ENCODE measurements at regions not wholly inside any gene's neighbourhood (a gene's known extent, or its start where the extent isn't known, plus 50 kb on each side); places are given as distances from the start of the nearest gene placed in this dataset.
A peak's percentile ranks its signal among the peaks of the same experiment; 100 is the strongest.

DNA sequence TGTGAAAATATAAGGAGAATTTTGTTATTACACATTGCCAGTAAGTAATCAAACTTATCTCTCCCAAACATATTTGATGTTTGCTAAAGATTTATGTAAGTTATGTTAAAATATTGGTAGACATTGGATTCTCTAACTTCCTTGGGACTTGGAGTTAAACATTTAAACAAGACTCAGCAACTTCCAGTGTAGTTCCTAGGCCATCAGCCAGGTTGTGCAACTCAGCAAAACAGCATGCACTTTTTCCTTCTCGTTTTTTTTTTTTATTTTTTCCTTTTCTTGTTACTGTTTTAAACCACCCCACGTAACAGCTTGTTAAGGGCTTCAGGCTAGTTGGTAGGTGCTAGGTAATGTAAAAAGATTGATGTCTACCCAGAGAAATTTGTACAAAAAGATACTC lies 510.4 kb downstream of the ANKRD50 start:
- no peak for DNase-seq

DNA sequence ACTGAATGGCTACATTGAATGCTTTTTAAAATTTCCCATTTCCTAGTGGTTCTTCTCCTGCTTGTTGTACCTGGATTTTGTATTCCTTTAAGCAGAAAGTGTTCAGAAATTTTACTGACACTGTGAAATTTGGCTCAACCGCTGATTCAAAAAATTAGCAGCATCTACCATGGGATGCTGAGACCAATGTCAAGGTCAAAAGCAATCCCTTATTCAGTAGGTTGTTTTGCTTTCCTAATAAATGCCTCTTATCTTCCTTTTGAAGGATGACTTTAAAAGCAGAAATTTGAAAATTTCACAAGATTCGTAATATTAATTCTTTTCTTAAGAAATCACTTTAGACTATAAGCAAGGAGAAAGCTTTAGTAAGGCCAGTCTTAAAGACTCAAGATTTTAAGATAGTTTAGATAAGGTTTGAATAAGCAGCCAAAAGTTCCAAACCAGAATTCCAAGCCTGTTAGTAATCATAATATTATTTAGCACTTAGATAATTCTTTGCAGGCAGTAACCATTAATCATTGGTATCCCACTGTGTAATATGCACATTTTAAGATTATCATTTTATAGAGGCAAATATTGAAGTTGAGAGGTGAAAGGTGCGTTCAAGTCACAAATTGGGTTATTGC lies 508.8 kb downstream of the ANKRD50 start:
- DNase-seq, result no peak

DNA sequence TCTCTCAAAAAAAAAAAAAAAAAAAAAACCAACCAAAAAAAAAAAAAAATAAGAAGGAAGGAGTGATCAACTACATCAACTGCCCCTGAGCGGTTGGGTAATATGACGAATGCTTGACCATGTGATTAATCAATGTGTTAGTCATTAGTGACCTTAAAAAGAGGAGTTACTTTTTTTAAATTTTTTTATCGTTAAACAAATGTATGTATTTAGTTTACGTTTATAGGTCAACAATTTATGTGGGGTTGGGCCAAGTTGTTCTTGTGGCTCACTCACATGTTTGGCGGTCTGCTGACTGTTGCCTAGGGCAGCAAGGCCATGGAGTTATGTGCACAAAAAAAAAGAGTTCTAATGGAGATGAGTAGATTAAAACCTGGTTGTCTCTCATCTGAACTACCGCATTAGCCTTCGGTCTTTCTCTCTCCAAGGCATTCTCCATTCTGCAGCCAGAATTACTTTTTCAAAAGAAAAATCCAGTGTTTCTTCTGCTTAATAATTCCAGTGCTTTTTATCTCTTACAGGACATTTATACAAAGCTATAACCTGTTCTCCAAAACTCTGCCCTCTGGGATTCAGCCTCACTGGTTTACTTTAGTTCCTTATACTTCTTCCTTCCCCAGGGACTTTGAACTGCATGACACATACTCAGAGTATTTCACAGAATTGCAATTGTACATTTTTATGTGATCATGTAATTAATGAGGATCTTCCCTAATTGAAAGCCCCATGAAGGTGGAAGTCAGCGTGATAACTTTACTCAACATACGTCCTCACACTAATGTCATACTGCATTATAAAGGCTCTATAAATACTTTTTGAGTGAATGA lies 505.5 kb downstream of the ANKRD50 start:
- no peak for DNase-seq

DNA sequence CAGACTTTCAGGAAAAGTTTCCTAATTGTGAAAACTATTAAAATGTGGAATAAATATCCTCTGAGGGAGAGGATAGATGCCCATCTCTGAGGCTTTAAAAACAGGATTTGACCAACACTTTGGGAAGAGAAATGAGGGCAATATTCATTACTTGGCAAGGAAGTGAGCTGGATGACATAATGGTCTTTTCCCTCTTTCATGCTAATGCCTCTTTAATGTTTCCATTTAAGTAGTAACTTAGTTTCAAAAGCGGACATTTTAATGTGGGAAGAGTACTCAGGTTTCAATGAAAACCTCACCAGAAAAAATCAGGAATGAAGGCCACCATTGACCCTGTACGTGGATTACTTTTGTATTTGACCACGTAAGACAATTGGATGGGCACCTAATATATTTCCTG lies 503.3 kb downstream of the ANKRD50 start:
- no peak for DNase-seq

DNA sequence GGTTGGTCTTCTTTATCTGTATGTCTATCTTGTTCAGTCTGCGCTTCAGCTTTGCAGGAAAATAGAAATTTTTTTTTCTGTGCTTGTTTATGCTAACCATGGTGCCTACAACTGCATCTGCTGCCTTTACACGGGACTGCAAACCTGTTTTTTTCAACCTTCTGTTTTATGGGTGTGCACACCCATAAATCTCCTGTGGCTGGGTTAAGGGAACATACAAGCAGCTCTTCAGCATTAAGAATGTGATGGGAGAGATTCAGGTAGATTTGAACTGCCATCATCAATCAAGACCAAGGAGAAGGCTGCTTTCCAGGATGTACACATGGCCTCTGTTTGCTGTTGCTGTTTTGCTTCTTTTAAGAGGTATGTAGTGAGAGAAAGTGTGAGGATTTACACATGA lies 502.9 kb downstream of the ANKRD50 start:
- DNase-seq, result no peak

DNA sequence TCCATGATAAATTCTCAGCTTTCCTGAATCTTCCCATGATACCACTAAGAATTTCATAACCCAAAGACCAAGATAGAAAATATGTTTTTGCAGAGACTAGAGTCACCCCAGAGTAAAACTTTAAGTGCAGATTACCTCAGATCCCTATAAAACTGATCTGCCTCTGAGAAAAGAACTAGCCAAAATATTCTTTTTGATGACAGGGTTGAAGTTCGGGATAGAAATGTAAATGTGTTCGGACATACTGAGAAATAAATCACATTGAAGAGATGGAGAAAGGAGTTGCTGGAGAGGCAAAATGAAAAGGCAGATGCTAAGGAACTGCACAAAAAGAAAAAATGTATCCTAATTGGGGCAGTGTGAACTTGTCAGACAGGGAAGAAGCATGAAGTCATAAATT lies 501.8 kb downstream of the ANKRD50 start:
- DNase-seq, result no peak

DNA sequence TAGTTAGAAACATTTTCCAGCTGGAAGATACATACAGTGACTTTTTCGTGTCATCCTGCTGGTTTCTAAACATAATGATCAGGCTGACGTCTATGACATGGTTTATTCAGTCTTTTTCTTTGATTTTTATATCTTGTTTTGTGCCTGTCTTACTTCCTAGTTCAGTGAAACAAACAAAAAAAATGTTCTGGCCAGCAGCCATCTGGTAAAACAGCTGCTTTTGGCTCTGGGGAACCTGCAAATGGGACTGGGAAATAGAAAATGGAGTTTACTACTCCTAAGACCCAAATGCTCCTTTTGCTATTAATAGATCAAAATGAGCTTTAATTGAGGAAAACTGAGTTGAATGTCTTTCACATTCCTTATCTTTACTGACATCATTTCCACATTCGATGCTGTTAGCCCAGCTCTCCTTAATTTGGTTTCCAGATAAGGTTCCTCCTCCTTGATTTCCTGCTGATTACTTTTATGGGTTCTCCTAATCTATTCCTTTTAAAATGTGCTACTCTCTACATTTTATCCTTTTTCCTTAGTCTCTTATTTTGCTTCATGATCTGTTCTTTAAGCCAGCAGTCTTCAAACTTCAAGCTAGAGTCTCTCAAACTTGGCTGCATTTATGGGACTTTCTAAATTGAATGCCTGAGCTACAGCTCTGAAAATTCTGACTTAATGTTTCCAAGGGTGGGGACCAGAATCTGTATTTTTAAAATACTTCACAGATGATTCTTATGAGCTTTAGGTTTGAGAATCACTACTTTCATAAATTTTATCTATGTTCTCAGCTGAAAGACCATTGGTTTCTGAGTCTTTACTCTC lies 499.5 kb downstream of the ANKRD50 start:
- DNase-seq, result no peak

DNA sequence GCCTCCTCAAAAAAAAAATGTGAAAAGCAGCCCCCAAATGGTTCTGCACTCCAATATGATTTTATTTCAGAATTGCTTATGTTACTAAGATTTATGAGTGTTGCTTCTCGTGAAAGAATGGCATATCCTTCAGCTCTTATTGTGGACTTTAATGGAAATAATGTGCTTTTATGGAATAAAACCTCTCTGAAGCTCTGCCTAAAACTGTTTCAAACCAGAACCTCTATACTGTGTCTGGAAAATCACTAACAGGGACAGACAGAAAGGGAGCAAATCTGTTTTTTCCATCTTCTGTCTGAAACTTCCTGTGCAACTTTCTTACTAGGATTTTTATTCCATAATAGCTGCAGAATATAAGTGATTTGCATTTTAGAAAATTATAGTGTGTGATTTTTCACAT lies 493.1 kb downstream of the ANKRD50 start:
- no peak for DNase-seq

DNA sequence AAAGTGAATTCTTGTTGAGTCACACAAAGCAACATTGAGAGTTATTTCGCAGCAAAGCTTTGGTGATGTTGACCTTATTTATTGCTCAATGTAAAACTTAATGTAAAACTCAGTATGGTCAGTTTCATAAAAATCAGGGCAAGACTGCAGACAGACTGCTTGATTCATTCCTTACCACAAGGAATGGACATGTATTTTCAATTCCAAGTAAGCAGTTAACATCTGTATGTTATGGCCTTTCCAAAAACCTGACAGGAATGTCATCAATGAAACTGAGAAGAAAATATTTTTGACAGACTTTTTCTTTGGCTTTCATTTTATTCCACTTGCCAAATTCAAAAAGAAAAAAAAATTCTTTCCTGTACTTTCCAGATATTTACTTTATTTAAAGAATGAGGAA lies 488.3 kb downstream of the ANKRD50 start:
- no peak for DNase-seq

DNA sequence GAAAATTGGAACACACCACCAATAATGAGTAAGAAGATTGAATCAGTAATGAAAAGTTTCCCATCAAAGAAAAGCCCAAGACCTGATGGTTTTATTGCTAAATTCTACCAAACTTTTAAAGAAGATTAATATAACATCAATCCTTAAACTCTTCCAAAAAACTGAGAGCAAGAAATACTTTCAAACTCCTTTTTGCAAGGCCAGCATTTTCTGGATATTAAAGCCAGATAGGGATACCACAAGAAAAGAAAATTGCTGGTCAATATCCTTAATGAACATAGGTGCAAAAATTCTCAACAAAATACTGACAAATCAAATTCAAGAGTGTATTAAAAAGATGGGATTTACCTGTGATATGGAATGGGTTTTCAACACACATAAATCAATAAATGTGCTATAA lies 484.6 kb downstream of the ANKRD50 start:
- DNase-seq, result no peak

DNA sequence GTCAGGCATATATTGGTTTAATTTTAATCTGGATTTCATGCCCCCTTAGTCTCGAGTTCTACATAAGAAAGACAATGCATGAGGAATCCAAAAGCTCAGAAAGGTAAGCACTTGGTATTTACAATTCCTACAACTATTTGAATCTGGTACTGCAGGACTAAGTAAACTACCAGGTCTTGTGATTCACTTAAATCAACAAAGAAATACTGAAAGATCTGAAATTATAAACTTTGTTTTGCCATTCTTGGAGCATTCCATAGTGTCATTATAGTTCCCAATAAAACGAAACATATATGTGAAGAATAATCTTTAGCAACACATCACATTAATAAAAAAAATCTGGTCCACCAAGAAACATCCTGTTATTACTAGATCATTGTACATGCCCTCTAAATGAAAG lies 482.3 kb downstream of the ANKRD50 start:
- DNase-seq, result no peak

DNA sequence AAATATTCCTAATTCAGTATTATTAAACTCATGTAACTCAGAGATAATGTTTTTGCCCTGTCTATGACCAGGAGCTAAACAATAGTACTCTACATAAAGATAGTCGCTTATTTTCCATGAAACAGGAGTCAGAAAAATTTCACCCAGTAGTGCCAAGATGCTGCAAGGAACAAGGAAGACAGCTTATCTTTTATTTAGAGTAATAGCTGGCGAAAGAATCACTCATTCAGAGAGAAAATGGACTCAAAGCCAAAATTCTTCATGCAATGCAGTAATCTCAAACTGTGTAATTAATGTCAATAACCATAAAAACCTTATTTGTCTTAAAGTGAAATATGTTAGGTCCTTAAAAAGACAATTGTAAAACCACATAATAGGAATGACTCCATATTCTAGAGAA lies 477.8 kb downstream of the ANKRD50 start:
- no peak for DNase-seq

DNA sequence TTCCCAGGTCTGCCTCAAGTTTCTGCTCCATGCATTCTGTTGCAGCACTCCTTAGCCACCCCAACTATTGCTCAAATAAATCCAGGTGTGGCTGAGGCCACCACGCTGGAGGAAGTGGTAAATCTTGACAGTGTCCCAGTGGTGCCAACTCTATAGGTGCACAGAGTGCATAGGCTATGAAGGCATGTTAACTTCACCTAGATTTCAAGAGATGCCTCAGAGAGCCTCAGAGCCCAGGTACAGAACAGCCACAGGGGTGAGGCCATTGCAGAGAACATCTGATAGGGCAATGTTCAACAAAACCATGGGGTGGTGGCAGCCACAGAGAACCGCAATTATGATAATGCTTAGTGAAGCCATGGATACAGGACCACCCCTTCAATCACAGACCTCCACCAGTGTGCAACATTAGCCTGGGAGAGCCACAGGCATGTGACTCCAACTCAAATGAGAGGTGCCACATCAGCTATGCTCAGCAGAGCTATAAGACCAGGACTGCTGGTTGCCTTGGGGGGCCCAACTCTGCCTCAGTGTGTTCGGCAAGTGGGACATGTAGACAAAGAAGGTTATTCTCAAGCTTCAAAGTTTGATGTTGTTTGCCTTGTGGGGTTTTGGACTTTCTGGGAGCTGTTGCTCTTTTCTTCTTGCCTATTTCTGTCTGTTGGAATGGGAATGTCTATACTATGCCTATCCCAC lies 468.7 kb downstream of the ANKRD50 start:
- DNase-seq, result no peak

DNA sequence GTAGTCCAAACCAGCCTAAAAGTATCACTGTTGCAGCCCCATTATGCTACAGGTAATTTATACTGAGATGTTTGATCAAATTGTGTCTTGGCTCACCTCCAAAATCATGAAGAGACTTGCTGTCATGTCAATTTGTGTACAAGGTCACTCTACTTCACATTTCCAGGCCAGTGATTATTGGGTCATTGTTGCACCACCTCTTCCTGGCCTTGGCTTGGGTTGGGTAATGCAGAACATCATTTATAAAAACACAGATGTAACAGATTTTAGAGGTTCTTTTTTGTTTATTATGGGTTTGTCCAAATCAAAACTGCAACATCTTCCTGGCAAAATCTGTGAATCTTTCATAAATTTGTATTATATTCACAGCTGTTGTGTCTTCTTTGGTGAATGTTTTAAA lies 459.5 kb downstream of the ANKRD50 start:
- DNase-seq, result peak in 1 of 2 experiments; percentile 28

DNA sequence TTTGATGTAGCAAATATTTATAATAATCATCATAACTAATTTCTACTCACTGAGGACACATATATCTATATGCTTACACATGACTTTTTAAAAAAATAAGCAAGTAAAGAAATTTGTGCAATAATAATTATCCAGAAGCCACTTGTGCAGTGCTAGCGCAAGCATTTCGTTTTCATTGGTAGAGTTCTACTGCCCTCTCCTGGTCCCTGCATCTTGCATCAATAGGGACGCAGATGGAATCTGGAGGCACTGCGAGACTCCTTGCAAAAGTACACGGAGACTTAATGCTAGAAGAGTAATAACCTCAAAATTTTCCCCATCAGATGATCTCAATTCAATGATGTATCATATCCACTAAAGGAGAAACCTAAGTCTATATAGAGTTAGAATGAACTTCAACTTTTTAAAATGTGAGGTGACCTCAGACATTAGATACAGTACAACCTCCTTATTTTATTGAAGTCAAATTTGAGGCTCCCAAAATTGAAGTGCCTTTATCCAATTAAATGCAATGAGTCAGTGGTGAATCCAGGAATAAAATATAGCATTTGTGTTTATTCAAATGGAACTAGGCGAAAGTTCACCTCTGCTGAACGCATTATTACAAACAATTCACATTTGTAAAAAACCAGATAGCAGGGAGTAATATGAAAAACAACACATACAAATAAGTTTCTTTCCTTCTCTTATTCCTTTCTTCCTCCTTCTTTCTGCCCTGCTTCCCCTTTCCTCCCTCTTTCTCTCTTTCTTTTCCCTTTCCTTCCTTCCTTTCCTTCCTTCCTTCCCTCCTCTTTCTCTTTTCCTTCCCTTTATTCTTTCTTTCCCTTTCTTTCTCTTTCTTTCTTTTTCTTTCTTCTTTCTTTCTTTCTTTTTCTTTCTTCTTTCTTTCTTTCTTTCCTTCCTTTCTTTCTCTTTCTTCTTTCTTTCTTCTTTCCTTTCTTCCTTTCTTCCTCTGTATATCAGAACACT lies 450.0 kb downstream of the ANKRD50 start:
- DNase-seq, result peak; percentile 58 to 64

DNA sequence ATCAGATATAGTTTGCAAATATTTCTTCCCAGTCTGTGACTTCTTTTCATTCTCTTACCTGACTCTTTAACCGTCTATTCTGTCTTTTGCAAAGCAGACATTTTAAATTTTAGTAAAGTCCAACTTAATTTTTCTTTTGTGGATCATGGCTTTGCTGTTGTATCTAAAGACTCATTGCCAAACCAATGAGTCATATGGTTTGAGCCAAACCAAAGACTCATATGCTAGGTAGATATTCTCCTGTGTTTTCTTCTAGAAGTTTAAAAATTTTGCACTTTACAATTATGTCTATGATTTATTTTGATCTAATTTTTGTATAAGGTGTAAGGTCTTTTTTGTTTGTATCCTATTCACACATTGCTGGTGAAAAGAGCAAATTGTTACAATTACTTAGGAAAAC lies 446.8 kb downstream of the ANKRD50 start:
- no peak for DNase-seq

DNA sequence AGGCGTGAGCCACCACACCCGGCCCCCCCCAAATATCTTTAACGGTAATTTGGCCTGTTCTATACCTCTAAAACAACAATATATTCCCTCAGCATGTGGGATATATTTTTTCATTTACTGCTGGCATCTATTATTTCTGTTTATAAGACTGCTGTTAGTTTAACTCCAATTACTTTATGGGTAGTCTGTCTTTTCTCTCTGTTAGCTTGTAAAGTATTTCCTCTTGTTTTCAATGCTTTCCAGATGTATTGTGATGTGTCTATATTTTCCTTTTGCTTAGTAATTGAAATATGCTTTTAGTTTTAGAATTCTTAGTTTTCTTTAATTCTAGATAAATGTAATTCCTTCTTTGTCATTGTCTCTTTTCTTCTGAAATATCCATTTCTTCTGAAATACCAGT lies 445.8 kb downstream of the ANKRD50 start:
- DNase-seq, result no peak

DNA sequence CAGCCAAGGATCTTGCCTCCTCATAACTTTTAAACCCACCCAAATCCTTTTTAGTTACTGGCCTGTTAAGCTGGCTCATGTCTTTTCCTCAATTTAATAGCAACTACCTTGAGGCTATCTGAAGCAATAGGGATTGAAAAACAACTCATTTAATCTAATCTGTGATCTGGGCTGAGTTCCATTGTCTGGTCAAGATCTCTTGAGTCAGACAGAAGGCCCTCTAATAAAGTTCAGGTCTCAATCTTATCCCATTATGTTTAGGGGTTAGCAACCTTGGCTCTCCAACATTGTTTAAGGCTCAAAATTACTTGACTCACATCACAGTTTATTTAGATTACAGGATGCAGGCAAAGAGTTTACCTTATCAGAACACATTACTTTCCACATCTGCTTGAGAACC lies 436.1 kb downstream of the ANKRD50 start:
- no peak for DNase-seq

DNA sequence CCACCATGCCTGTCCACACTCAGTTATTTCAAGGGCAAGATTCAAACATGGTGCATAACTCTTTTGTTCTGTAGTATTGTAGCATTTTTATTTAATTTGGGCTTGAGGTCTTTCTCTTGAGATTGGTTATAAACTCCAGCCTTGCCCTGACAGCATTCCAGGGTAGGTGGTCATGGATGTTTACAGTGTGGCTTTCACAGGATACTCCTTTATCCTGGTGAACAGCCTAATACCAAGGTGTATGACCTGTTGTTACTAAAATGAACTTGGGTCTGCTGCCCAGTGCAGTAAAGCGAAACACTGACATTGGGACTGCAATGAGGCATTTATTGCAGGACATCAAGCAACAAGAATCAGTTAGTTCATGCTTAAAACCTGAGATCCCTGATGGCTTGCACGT lies 434.8 kb downstream of the ANKRD50 start:
- DNase-seq, result no peak

DNA sequence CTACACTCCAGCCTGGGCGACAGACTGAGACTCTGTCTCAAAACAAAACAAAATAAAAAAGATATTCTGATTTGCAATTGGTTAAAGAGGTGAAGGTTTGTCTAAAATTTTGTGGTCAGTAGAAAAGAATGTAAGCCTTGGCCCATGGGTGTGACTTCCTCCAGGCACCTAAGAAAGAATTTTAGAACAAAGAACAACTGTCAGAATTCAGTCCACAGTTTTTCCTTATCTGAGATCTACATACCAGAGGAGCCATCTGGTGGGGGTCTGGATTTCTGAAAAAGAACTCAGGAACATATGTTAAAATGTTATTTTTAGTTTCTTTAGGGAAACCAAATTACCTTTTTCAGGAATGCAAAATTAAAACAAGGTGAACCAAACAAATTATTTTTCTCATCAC lies 434.1 kb downstream of the ANKRD50 start:
- no peak for DNase-seq

DNA sequence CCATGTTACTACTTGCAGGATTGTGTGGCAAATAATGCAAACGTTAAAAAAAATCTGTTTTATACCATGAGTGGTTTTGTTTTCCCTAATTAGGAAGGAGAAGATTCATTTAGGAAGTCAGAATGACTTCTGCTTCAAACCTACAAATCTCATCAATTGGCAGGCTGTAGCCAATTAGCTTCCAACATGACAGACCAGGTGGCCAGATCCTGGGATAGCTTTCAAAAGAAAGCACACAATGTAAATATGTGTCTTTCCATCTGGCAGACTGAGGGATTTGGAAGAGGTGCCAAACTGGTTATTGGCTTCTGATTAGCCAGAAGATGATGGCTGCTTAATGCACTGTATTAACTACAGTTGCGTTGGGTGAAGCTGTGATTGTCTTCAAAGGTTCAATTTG lies 432.8 kb downstream of the ANKRD50 start:
- no peak for DNase-seq

DNA sequence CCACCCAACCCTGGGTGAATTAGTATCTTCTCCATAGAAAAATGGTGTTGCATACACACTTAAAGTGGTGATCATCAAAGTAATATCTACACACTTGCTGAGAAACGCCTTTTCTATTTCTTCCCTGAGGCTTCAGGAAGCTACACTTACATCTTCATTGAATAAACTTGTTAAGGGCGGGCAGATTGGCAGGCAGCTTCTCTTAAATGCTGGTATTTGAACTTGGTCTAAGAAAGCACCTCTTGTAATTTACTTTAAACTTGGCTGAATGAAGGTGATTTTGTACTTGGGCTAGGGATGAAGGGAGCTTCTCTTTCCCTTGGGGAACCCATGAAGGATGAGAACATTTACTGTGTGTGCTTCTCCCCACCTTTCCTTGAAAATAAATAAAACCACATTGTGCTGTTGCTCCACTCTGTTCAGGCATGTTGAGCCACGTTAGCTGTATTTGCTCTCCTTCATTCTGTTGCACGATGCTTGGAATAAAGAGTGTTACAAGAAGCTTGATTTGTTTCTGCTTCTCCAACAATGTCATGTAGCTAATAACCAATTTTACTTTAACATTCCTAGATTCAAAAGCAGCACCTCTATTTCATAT lies 430.1 kb downstream of the ANKRD50 start:
- DNase-seq, result no peak
